GM12892 (cell line): ENCODE measurements at regions not wholly inside any gene's neighbourhood (a gene's known extent, or its start where the extent isn't known, plus 50 kb on each side); places are given as distances from the start of the nearest gene placed in this dataset.

Source experiments
- DNase-seq: peaks from one replicate; pipeline ENCODE4 v3.0.0; 2011; ENCODE audit not compliant: insufficient read length
- FAIRE-seq: peaks from 2 replicates; lab custom pipeline; 2011; peaks lifted over from hg19 to GRCh38; lab: Jason Lieb, UNC
- POLR2A ChIP-seq: IDR thresholded peaks from 2 replicates; pipeline ENCODE4 v1.6.1; 2011; ENCODE audit warnings: low read depth, low read length, control low read depth
- POLR2AphosphoS5 ChIP-seq: IDR thresholded peaks from 2 replicates; pipeline ENCODE4 v1.6.1; 2011; ENCODE audit warnings: low read depth, low read length, control low read depth
- TAF1 ChIP-seq: IDR thresholded peaks from 2 replicates; pipeline ENCODE4 v1.6.1; 2011; ENCODE audit warnings: low read depth, mild to moderate bottlenecking, control low read depth, low read length, borderline replicate concordance

DNA sequence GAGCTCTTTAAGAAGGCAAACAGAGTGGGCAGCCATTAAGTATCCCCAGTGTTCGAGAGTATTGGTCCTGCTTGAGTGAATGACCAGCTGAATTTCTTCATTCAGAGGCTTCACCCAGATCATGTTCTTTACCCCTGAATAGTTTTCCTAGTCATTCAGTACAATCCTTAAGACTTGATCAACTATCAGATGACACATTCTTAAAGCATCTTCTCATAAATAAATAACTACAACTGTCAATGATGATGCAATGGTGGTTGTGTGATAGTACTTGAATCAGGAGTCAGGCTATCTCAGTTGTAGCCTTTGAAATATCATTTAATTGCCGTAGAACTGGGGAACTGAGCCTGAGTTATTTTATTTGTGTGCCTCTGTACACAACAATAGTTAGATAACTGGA lies 416.8 kb upstream of the CCL2 start:
- TF ChIP-seq POLR2A, result no peak
- no peak for TF ChIP-seq TAF1
- no peak for TF ChIP-seq POLR2AphosphoS5
- DNase-seq, result no peak
- FAIRE-seq, result no peak

DNA sequence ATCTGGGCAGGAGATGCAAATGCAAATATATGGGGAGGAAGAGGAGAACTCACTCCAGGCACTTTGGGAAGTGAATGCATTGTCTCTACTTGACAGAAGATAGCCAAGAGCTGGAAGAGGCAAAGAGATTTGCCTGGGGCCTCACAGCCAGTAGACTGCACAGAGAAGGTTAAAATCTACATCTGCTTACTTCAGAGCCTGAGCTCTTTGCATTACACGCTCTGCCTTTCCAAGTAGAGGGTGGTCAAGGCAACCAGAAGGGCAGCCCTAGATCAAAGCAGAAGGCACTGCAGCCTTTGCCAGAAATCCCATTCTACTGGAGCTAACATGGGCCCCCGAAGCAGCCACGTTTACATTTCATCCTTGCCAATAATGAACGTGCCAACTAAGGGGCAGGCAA lies 407.2 kb upstream of the CCL2 start:
- no peak for FAIRE-seq
- DNase-seq, result no peak
- no peak for TF ChIP-seq POLR2AphosphoS5
- no peak for TF ChIP-seq TAF1
- no peak for TF ChIP-seq POLR2A

DNA sequence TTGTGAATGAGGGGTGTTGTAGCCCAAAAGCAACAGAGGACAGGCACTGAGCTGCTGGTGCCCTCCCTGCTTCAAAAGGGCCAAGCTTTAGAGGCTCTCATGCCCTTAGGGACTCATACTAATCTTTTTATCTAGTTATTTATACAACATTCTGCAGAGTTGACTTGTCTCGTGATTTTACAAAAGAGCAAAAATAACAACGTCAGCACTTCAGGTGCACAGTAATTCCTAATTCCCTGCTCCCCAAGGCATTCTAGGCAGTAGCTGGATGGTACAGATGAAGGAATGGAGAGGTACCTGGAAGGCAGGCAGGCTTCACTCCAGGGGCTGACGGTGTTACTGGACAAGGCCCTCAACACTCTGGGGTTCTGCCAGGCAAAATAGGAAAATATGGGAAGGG lies 406.7 kb upstream of the CCL2 start:
- TF ChIP-seq TAF1 (no peak), POLR2A (no peak), POLR2AphosphoS5 (no peak)
- no peak for FAIRE-seq

DNA sequence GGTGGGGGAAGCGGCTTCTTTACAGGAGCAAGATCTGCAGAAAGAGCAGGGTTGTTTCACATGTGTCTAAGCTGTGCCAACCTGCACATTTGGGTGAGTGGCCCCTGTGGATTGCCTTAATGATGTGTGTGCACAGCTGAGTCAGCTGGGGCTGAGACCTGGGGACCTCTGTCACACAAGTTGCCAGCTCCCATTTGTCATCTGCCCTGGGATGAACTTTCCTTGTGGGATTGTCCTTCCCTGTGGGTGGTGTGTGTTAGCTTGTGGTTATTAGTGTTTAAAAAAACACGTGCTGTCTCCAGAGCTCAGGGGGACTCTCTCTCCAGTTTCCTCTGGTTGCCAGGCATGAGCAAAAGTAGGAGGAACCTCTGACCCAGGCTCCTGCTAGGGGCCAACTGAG lies 400.5 kb upstream of the CCL2 start:
- TF ChIP-seq POLR2A (no peak), POLR2AphosphoS5 (no peak), TAF1 (no peak)
- no peak for FAIRE-seq
- no peak for DNase-seq

More for the DNA sequence above, 406.7 kb upstream of the CCL2 start:
- DNase-seq, result no peak

DNA sequence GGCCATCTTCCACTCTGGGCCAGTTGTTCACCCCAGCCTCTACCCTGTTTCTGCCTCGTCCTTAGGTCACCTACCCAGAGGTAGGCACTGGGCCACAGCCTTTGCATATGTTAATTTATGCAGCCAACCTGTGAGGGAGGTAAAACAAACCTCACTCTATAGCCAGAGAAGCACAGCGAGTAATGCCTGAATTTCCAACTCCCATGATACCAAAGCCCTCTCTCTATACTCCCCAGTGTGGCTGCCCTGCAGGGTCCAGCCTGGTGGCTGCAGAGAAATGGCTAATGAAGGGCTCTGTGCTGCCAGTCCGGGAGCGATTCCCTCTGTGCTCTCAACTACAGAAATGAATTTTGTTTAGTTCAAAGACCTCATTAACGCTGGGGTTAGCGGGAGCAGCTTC lies 397.0 kb upstream of the CCL2 start:
- FAIRE-seq, result no peak
- TF ChIP-seq TAF1, result no peak
- no peak for TF ChIP-seq POLR2AphosphoS5
- TF ChIP-seq POLR2A, result no peak
- DNase-seq, result no peak

DNA sequence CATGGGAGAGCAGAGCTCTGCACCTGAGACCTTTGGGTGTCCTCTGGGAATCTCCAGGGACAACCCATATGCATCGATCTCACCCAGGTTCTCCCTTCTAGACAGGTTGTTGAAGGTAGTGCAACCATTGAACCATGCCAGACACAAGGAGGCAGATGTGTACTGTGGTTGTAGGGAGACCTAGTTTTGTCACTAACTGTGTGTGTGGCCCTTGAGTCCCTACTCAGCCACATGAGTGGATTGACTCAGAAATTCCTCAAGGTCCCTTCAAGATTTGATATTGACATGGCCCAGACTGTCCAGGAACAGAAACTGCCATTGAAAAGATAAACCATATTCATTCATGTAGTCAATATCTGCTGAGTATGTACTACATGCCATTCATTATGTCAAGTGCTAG lies 396.4 kb upstream of the CCL2 start:
- DNase-seq (no peak), FAIRE-seq (no peak)
- TF ChIP-seq POLR2AphosphoS5, result no peak
- no peak for TF ChIP-seq TAF1
- TF ChIP-seq POLR2A, result no peak

DNA sequence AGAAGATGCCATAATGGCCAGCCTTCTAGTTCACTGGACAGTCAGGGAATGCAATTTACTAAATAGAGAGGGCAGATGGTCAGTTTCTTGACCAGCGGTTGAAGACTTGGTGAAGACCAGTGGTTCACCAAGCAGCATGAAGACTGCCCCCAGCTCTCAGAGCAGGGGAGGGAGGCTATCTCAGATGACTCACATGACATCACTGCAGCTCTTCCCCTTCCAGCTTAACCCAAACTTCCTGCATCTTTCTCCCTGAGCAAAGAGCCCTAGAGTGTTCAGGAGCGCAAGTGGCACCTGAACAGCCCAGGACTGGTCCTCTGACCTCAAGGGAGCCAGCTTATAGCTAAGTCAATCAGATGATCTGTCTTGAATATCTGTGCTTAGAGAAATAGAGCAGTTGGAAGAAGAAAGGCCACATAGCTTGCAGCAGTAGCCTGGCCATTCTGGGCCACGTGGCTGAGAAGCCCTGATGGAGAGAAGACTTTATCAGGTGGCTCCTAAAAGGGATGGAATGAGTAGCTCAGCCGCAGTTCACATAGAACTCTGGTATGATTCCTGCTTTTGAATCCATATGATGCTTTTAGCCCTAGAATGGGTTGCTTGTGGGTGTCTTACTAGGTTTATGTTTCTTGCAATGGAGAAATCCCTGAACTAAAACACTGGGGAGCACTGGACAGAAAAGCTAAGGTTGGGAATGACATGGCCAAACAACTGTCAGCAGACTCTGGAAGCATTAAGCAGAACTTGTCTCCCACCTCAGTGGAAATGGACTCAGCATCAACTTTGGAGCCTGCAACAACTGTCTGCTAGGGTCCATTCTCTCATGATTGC lies 392.1 kb upstream of the CCL2 start:
- FAIRE-seq (no peak), DNase-seq (no peak)
- TF ChIP-seq POLR2AphosphoS5 (no peak), TAF1 (no peak), POLR2A (no peak)

DNA sequence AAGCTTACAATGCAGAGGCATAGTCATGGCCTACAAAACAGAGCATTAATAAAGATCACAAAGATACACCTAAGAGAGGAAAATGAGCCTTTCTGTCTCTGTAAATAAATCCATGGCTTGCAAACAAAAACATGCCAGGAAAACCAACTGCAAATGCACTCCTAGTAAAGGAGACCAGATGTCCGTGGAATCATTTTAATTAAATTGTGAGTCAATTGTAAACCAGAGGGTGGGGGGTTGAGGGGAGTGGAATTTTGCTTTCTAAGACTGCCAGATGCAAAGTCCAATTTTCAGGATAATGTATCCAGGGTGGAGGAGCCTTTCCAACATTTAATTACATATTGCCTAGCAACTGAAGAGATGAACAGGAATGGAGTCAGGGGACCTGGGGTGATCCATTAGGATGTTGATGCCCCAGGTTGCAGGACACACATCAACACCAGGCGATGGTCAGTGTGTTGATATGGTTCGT lies 390.3 kb upstream of the CCL2 start:
- FAIRE-seq (no peak), DNase-seq (no peak)
- TF ChIP-seq POLR2A (no peak), POLR2AphosphoS5 (no peak), TAF1 (no peak)

DNA sequence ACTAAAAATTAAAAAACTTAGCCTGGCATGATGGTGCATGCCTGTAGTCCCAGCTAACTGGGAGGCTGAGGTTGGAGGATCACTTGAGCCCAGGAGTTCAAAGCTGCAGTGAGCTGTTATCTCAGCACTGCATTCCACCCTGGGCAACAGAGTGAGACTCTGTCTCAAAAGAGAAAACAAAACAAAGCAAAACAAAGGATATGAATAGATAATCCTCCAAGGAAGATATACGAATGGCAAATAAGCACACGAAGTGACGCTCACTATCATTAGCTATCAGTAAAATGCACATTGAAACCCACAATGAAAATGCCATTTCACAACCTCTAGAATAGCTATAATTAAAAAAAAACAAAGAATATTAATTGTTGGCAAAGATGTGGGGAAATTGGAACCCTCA lies 386.2 kb upstream of the CCL2 start:
- TF ChIP-seq POLR2A (no peak), POLR2AphosphoS5 (no peak), TAF1 (no peak)
- FAIRE-seq (no peak), DNase-seq (no peak)

DNA sequence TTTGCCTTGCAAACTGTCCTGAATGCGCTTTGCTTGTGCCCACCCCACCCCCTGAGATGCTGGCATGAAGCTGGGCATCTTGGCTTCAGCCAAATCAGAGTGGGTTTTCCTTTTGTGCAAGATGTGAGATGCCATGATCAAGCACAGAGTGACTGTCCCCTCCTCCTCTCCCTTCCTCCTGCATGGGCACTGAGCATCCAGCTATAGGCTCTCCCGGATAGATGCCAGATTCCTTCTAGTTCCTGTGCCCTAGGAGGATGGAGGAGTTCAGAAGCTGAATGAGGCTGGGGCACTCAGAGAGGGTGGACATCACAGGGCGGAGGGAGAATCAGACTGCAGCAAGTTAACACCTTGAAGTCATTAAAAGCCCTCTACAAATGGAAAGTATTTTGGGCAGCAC lies 384.1 kb upstream of the CCL2 start:
- FAIRE-seq (no peak), DNase-seq (no peak)
- TF ChIP-seq POLR2A (no peak), POLR2AphosphoS5 (no peak), TAF1 (no peak)

DNA sequence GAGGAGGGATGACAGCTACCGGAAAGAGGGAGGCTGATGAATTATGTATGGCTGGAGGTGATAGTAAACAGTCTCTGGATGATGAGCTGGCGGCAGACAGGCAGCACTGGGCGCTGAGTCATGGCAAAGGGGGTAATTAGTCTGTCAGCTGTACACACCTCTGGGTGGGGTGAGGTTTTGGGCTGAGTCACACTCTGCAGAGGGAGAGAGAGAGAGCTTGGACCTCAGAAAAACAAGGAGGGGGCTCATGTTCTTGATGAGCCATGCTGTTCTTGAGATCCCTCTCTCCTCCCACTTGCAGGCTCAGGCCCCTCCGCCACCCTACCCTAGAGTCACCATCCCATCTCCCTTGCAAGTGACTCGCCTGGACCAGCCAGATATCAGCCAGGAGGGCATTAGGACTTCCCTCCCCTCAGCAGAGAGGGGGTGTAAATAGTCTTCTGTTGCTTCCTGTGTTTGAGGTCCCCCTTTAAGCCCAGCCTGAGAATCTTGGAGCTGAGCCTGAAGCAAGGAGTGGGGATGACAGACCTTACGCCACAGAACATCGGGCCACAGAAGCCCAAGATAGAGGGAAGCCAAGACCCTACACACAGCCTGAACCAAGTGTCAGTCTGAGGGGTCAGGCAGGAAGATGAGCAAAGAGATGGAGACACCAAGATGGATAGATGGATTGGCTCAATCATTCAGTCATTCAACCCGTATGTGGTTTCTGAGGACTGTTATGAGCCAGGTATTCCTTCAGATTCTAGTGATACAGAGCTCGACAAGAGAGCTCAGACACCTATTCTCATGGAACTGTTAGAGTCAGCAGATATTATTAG lies 383.2 kb upstream of the CCL2 start:
- no peak for DNase-seq
- TF ChIP-seq POLR2A, result no peak
- TF ChIP-seq TAF1, result no peak
- no peak for TF ChIP-seq POLR2AphosphoS5
- no peak for FAIRE-seq
